Spleen (tissue), 7 donors: ENCODE measurements at regions not wholly inside any gene's neighbourhood (a gene's known extent, or its start where the extent isn't known, plus 50 kb on each side); places are given as distances from the start of the nearest gene placed in this dataset.

Experiments
- CTCF ChIP-seq, 11 experiments: fragments of 200-600 bp in 7 of 11; fragments of 450-650 bp in 4 of 11; sonication (generic) in 4 of 11; IDR thresholded peaks in 8 of 11; conservative IDR thresholded peaks in 3 of 11; 1 replicate in 7 of 11; 2 replicates in 4 of 11; pipeline versions ENCODE4 v1.4.0 to v1.8.0; 2016 to 2021; ENCODE audit warnings: antibody characterized with exemption in 11 of 11, inconsistent platforms in 4 of 11, mild to moderate bottlenecking in 1 of 11
- POLR2A ChIP-seq, 3 donors: fragments of 450-650 bp; IDR thresholded peaks; one replicate each; pipeline ENCODE4 v1.5.1; 2017; ENCODE audit warnings: antibody characterized with exemption in 3 of 3, mild to moderate bottlenecking in 1 of 3
- POLR2AphosphoS5 ChIP-seq, 3 donors: sonication (generic); formaldehyde crosslinking; IDR thresholded peaks; one replicate each; pipeline ENCODE4 v1.5.1; 2017; ENCODE audit warnings: antibody characterized with exemption in 3 of 3
- donor health status: DM: no; HTN: no; CAD: no; lungs with moderate emphysema.
- donor health status: DM: no; HTN: no; CAD: no.
- donor health status: DM: no; HTN: no; CAD: no.

GRCh38 chr16:88133507-88133843 is 182.2 kb downstream of the BANP start:
- TF ChIP-seq CTCF (IDR thresholded peaks at IDR 0.05 in 8 of 11, conservative IDR thresholded peaks at IDR 0.05 in 3 of 11) (no peak), POLR2A (IDR thresholded peaks at IDR 0.05) (no peak), POLR2AphosphoS5 (IDR thresholded peaks at IDR 0.05) (no peak)
